GM12878 (cell line): ENCODE measurements at regions not wholly inside any gene's neighbourhood (a gene's known extent, or its start where the extent isn't known, plus 50 kb on each side); places are given as distances from the start of the nearest gene placed in this dataset.

Source experiments
- ATAC-seq: fragments of 200-7000 bp; cut with Tn5 transposase; 3 replicates; pipeline ENCODE4 v1.9.1; 2020; ENCODE audit warnings: mild to moderate bottlenecking, moderate library complexity
- BruUV-seq: library from RNA; stranded (reverse); fragments of 400-500 nt; replicated peaks from 2 replicates; lab custom pipeline; 2021; lab: Mats Ljungman, UMichigan
- CTCF ChIA-PET: fragments of 300-600 bp; sonication (Branson Sonifier 250); formaldehyde crosslinking; extraction: SDS; loops from one replicate; lab custom pipeline; 2021; ENCODE audit warnings: inconsistent platforms; lab: Yijun Ruan, JAX
- POLR2A ChIA-PET: fragments of 350-600 bp; formaldehyde crosslinking; extraction: SDS; loops from one replicate; lab custom pipeline; 2021; ENCODE audit warnings: inconsistent platforms; lab: Charles Lee
- RAD21 ChIA-PET: fragments of 300-600 bp; sonication (Branson Sonifier 250); formaldehyde crosslinking; loops from one replicate; lab custom pipeline; 2023; ENCODE audit warnings: antibody characterized with exemption; ENCODE audit not compliant: unreplicated experiment; lab: Charles Lee
- SMC1A ChIA-PET: fragments of 300-600 bp; sonication (Branson Sonifier 250); formaldehyde crosslinking; loops from one replicate; lab custom pipeline; 2023; ENCODE audit not compliant: unreplicated experiment, uncharacterized antibody; lab: Charles Lee
- DNase-seq: peaks from one replicate; pipeline ENCODE4 v3.0.0-alpha.2; 2011; ENCODE audit warnings: low read depth, low spot score
- FAIRE-seq: peaks from 3 replicates; lab custom pipeline; 2011; peaks lifted over from hg19 to GRCh38; lab: Jason Lieb, UNC
- H2AFZ ChIP-seq: 2 replicates; pipeline ENCODE4 v1.6.0; 2011; ENCODE audit warnings: low read depth, low read length, control low read depth; ENCODE audit not compliant: control insufficient read depth
- H3K27ac ChIP-seq: 2 replicates; pipeline ENCODE4 v1.5.1; 2011; ENCODE audit warnings: control low read depth; ENCODE audit not compliant: control insufficient read depth, insufficient read depth
- H3K27me3 ChIP-seq, 2 experiments: replicated peaks in 1 of 2; 2 replicates each; pipeline versions ENCODE4 v1.6.0 to v1.6.1; 2011; ENCODE audit warnings: low read length in 1 of 2; ENCODE audit not compliant: control insufficient read depth in 2 of 2, insufficient read depth in 2 of 2
- H3K36me3 ChIP-seq, 2 experiments: 2 replicates each; pipeline ENCODE4 v1.5.1; 2011; ENCODE audit warnings: low read length in 1 of 2; ENCODE audit not compliant: control insufficient read depth in 2 of 2, insufficient read depth in 2 of 2
- H3K4me1 ChIP-seq: 2 replicates; pipeline ENCODE4 v1.6.1; 2011; ENCODE audit warnings: mild to moderate bottlenecking, low read length, moderate library complexity, mixed read lengths; ENCODE audit not compliant: control insufficient read depth, insufficient read depth
- H3K4me2 ChIP-seq: 2 replicates; pipeline ENCODE4 v1.6.0; 2011; ENCODE audit warnings: control low read depth; ENCODE audit not compliant: control insufficient read depth, insufficient read depth
- H3K4me3 ChIP-seq: fragments of 200-600 bp; sonication (generic); 2 replicates; pipeline ENCODE4 v1.5.1; 2016
- H3K79me2 ChIP-seq: 2 replicates; pipeline ENCODE4 v1.6.0; 2011; ENCODE audit warnings: low read length; ENCODE audit not compliant: control insufficient read depth, insufficient read depth
- H3K9ac ChIP-seq: 2 replicates; pipeline ENCODE4 v1.8.0; 2011; ENCODE audit warnings: low read length, control low read depth, mixed read lengths; ENCODE audit not compliant: control insufficient read depth, insufficient read depth
- H3K9me3 ChIP-seq: replicated peaks from 3 replicates; pipeline ENCODE4 v1.5.1; 2011; ENCODE audit warnings: mild to moderate bottlenecking, low read length; ENCODE audit not compliant: control insufficient read depth, insufficient read depth
- H4K20me1 ChIP-seq: 2 replicates; pipeline ENCODE4 v1.6.0; 2011; ENCODE audit not compliant: control insufficient read depth, insufficient read depth
- ASH2L ChIP-seq: fragments of 300-600, 200-600 bp; sonication (generic); IDR thresholded peaks from 2 replicates; pipeline ENCODE4 v1.6.1; 2017; ENCODE audit warnings: low read depth, mild to moderate bottlenecking, borderline replicate concordance
- FOXK2 ChIP-seq: fragments of 450-650 bp; IDR thresholded peaks from 2 replicates; pipeline ENCODE4 v1.6.1; 2017; ENCODE audit warnings: mild to moderate bottlenecking, moderate library complexity
- HDAC6 ChIP-seq: fragments of 200-600 bp; sonication (generic); IDR thresholded peaks from one replicate; pipeline ENCODE4 v1.8.0; 2017; ENCODE audit warnings: antibody characterized with exemption; ENCODE audit not compliant: unreplicated experiment
- KAT2A ChIP-seq: conservative IDR thresholded peaks from 2 replicates; pipeline ENCODE4 v1.6.1; 2011; ENCODE audit warnings: low read depth, low read length; ENCODE audit not compliant: control insufficient read depth
- MEF2A ChIP-seq: IDR thresholded peaks from 2 replicates; pipeline ENCODE4 v1.6.1; 2011; ENCODE audit warnings: low read depth, mild to moderate bottlenecking, low read length, moderate library complexity; ENCODE audit not compliant: insufficient read depth
- RB1 ChIP-seq: fragments of 450-650 bp; formaldehyde crosslinking; IDR thresholded peaks from 2 replicates; pipeline ENCODE4 v1.6.1; 2017; ENCODE audit warnings: mild to moderate bottlenecking, borderline replicate concordance
- ZNF217 ChIP-seq: fragments of 450-650 bp; IDR thresholded peaks from 2 replicates; pipeline ENCODE4 v1.6.1; 2017; ENCODE audit warnings: antibody characterized with exemption, mild to moderate bottlenecking
- ZNF592 ChIP-seq: fragments of 450-650 bp; IDR thresholded peaks from 2 replicates; pipeline ENCODE4 v1.6.1; 2017; ENCODE audit warnings: mild to moderate bottlenecking, moderate library complexity
- WGBS: methylation state at CpG from one replicate; pipeline ENCODE4 v1.1.6; 2016; ENCODE audit warnings: low lambda C conversion rate; ENCODE audit not compliant: insufficient replicate concordance, insufficient coverage; ENCODE audit errors: missing lambda C conversion rate; 5-methylcytosine and 5-hydroxymethylcytosine counted together
- in situ Hi-C: fragments of 300-500 bp; cut with MboI; formaldehyde crosslinking; loops from 9 replicates; pipeline ENCODE4 v1.14.3; 2018; ENCODE audit warnings: mixed read lengths
- intact Hi-C: fragments of 100-400 bp; cut with micrococcal nuclease; formaldehyde crosslinking; loops from one replicate; pipeline ENCODE4 v1.14.2; 2022; ENCODE audit not compliant: unreplicated experiment

GRCh38 chr7:131186816-131187215 is 140.9 kb upstream of the MKLN1 start:
- WGBS: 93% methylated on average over 7 of the region's 7 CpGs
- FAIRE-seq: no peak

More at GRCh38 chr7:131186816-131187215, 140.9 kb upstream of the MKLN1 start:
- Histone ChIP-seq H3K9me3 (no peaks in the 10 kb centered on the region; the same call in 2 of the 3 replicates), H4K20me1 (no peaks in the 10 kb centered on the region), H3K4me3 (no peak overlapping the region), H3K27ac (no peak overlapping the region), H3K9ac (no peak overlapping the region), H3K4me2 (no peak overlapping the region), H3K4me1 (peaks cover 16% of the 10 kb centered on the region), H3K79me2 (no peaks in the 10 kb centered on the region), H3K27me3 (no peaks in the 10 kb centered on the region), H2AFZ (no peak overlapping the region), H3K36me3 (no peaks in the 10 kb centered on the region)
- ATAC-seq (no peak), DNase-seq (no peak)
- BruUV-seq: no TSS peak
- no peak for TF ChIP-seq HDAC6
- TF ChIP-seq RB1: no peak
- no peak for TF ChIP-seq MEF2A
- no peak for TF ChIP-seq FOXK2
- TF ChIP-seq ZNF217: no peak
- TF ChIP-seq ASH2L: no peak
- TF ChIP-seq ZNF592: no peak
- TF ChIP-seq KAT2A: no peak
- in situ Hi-C loops (no loop called here), intact Hi-C loops (no loop called here)
- ChIA-PET RAD21 (no interaction called here), CTCF (interaction anchor here (1.7 kb wide), 1 partner anchor 10 kb away, joined by 5 read pairs; no protein-coding TSS in a partner anchor), POLR2A (interaction anchor here (0.7 kb wide), 1 partner anchor 184 kb away, joined by 3 read pairs; no protein-coding TSS in a partner anchor), SMC1A (interaction anchor here (1.4 to 2.9 kb wide), 2 partner anchors 44 to 63 kb away, joined by 3 to 18 read pairs; no protein-coding TSS in a partner anchor)
